ENCODE measurements at regions not wholly inside any gene's neighbourhood (a gene's known extent, or its start where the extent isn't known, plus 50 kb on each side); places are given as distances from the start of the nearest gene placed in this dataset.
"Not testable (repeated sequence)": the region's sequence is repeated elsewhere in the genome, so short reads cannot be mapped to it uniquely, and the experiment has no call there.

DNA sequence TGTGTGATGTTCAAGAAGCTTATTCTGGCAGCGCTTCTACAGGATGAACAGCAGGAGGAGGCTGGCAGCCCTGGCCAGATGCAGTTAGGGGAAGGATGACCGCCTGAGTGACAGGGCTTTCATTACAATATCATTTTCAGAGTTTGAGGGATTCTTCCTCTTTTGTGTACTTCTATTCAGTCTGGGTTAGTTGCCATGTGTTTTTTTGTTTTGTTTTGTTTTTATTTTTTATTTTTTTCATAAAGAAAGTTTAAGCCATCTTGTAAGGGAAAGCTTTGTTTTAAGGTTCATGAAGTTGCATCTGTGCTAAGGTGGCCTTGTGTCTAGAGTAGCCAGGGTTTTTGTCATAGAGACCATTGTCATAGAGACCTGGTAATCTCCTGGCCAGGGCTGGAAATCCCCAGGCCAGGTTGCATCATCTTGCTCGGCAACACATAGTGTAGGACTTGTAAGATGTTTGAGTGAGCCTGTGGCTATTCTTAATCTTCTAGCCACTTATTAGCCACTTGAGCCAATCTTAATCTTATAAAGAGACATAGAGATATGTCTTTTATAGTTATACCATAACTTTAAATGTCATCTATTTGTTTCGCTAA lies 230.5 kb upstream of the TMEM229A start:
- no peak overlapping the region for H3K4me3 Mint-ChIP-seq
- H3K9me3 Mint-ChIP-seq = no peaks in the 10 kb centered on the region
- H3K4me1 Mint-ChIP-seq = no peaks in the 10 kb centered on the region
- DNase-seq (no peak), ATAC-seq (no peak)
- H3K27me3 Mint-ChIP-seq = no peaks in the 10 kb centered on the region
- no peaks in the 10 kb centered on the region for H3K36me3 Mint-ChIP-seq (ENCODE audit: low read depth)
- no peak overlapping the region for H3K27ac Mint-ChIP-seq

DNA sequence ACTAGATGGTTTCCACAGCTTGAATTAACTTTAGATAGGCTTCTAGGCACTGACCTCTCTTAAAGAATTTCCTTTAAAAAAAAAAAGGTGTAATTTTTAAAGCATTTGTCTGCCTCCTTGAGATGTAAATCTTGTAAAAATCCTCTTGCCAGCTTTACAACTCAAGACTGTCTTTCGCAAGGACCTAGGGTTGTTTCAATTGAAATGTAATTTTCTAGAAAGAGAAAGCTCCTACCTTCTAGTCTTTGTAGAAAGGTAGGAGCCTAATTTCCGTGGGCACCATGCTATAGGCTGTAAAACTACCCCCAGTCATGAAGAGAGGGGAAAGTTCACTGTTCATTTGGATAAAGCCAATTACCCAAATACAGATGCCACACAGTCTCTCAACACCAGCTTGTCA lies 228.8 kb upstream of the TMEM229A start:
- H3K9me3 Mint-ChIP-seq = no peaks in the 10 kb centered on the region

DNA sequence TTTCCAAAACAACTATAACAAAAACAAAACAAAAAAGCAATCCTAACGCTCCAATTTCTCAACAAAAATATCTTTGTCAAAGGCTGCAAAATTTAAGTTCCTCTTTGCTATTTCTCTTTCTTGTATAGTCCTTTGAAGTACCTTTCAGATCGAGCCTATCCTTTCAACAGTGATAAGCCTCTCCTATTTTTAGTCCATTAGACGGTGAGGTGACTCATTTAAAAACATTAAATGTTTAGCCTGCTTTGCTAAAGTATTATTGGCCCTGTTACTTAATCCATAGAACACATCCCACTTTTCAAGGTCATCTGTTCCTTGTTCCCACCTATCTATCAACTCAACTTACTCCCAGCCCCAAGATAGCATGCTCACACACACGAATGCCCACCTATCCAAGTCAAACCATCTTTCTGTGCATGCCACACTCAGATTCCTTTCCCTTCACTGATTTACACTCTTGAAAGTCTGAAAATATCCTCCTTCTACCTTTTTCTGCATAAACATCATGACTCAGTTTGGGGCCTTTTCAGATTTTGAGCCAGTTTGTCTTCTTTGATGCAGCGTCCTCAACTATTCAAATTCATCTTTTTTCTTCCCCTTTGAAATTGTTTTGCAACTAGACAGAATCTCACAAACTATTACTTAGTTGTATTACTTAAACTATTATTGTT lies 224.9 kb upstream of the TMEM229A start:
- Mint-ChIP-seq H3K36me3 (ENCODE audit: low read depth) (no peaks in the 10 kb centered on the region), H3K27me3 (no peaks in the 10 kb centered on the region), H3K4me1 (no peaks in the 10 kb centered on the region), H3K4me3 (no peak overlapping the region), H3K9me3 (peaks cover 4% of the 10 kb centered on the region), H3K27ac (no peak overlapping the region)
- no peak for ATAC-seq
- DNase-seq = no peak

More for the DNA sequence above, 228.8 kb upstream of the TMEM229A start:
- no peak for ATAC-seq
- Mint-ChIP-seq H3K4me3 (no peak overlapping the region), H3K36me3 (ENCODE audit: low read depth) (no peaks in the 10 kb centered on the region), H3K4me1 (no peaks in the 10 kb centered on the region), H3K27ac (no peak overlapping the region), H3K27me3 (no peaks in the 10 kb centered on the region)
- no peak for DNase-seq

DNA sequence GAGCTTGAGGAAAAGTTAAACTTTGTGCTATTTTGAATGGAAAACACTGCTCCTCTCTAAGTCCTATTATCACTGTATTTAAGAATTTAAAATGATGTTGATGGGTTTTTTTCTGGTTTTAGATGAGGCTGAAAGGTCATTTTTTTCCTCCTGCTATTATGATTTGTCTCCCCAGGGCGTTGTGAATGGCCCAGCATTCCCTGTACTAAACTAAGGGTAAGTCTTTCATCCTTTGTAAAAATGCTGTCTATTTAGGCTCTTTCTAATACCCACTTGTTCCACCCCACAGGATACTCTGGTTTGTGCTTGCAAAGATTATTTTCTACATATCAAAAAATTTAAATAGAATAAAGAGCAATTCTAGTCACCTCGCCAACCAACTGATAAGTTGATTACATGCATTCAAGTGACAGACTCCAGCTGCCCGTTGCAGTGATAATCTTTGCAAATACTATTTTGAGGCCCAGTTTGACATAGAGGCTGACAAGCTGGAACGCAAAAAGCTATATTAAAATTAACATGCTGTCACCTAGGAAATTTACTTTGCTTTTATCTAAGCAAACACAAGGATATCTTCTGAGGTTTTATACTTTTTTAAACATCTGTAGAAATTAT lies 222.3 kb upstream of the TMEM229A start:
- Mint-ChIP-seq H3K27ac (no peak overlapping the region), H3K9me3 (peaks cover 4% of the 10 kb centered on the region), H3K27me3 (no peaks in the 10 kb centered on the region), H3K4me1 (no peaks in the 10 kb centered on the region), H3K4me3 (no peak overlapping the region), H3K36me3 (ENCODE audit: low read depth) (no peaks in the 10 kb centered on the region)
- ATAC-seq (no peak), DNase-seq (no peak)

DNA sequence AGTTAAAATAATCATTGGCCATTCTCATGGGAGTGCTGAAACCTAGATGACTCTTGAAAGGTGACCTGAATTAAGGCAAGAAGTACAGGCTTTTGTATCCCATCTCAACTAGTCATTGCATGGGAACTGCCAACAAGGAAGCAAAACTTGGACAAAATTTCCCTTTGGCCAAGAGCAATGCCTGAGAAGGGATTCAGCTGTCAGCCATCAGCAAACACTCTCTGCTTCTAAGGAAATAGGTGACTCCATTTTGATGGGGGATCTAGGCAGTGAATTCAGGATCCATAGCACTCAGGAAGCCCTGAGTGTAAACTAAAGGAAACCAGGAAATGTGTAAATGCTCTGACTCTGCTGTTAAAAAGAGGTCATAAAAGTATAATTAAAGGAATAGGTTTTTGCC lies 221.5 kb upstream of the TMEM229A start:
- no peaks in the 10 kb centered on the region for H3K27me3 Mint-ChIP-seq
- H3K4me3 Mint-ChIP-seq = no peak overlapping the region

DNA sequence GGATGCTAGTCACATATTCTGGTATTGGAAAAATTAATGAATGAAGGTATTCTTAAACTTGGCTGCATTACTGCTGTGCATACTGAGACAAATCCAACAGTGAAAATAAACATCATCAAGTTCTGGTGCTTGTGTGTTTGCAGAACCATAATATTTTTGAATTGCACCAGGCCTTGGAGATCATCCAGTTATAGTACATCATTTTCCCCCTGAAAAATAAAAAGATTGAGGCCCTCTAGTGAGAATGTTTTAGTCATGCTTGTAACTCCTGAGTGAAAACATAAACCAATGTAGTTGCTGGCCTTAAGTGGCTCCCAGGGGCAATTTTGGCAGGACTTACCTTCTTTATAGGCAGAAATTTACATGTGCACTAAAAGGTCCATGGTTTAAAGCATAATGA lies 218.8 kb upstream of the TMEM229A start:
- no peak for ATAC-seq
- Mint-ChIP-seq H3K4me3 (no peak overlapping the region), H3K27me3 (no peaks in the 10 kb centered on the region), H3K27ac (no peak overlapping the region), H3K9me3 (peaks cover 4% of the 10 kb centered on the region), H3K4me1 (no peaks in the 10 kb centered on the region), H3K36me3 (ENCODE audit: low read depth) (no peaks in the 10 kb centered on the region)
- no peak for DNase-seq

More for the DNA sequence above, 221.5 kb upstream of the TMEM229A start:
- DNase-seq (no peak), ATAC-seq (no peak)
- Mint-ChIP-seq H3K27ac (no peak overlapping the region), H3K9me3 (peaks cover 4% of the 10 kb centered on the region), H3K36me3 (ENCODE audit: low read depth) (no peaks in the 10 kb centered on the region), H3K4me1 (no peaks in the 10 kb centered on the region)

DNA sequence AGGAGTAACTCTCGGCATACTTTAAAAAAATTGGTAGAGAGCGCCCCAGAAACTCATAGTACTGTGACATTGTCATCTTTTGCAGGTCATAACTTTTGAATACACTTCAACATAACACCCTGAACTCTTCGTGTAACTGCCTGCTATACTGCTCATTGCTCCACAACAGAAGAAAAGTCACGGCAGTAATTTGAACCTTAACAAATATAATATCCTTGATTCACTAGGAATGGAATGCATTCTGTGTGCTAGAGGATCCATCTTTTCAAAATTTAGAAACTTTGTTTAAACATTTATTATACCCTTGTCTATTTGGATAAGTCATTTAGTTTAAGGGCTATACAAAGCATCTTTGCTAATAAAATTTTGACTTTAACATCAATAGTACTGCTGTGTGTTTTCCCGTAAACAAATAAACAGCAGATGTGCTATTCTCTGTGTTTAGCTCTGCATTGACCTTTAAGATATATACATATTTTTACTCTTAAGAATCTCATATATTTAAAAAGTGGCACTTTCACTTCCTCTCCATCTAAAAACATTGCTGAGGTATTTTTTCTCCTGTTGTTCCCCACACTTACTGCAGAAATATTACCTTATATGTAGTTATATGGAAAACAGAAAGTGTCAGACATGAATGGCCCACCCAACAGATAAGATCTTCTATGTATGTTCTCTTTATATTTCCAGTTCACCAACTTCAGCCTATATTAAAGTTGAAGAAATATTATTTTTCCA lies 217.6 kb upstream of the TMEM229A start:
- H3K4me3 Mint-ChIP-seq = no peak overlapping the region
- H3K9me3 Mint-ChIP-seq = peaks cover 4% of the 10 kb centered on the region
- H3K27ac Mint-ChIP-seq = no peak overlapping the region
- H3K27me3 Mint-ChIP-seq = no peaks in the 10 kb centered on the region
- H3K36me3 Mint-ChIP-seq (ENCODE audit: low read depth) = no peaks in the 10 kb centered on the region
- no peaks in the 10 kb centered on the region for H3K4me1 Mint-ChIP-seq
- ATAC-seq = no peak
- no peak for DNase-seq

DNA sequence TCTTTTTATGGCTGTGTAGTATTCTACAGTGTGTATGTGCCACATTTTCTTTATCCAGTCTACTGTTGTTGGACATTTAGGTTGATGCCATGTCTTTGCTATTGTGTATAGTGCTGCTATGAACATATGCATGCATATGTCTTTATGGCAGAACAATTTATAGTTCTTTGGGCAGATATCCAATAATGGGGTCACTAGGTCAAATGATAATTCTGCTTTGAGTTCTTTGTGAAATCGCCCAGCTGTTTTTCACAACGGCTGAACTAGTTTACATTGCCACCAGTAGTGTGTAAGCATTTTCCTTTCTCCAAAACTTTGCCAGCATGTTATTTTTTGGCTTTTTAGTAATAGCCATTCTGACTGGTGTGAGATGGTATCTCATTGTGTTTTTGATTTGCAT lies 214.8 kb upstream of the TMEM229A start:
- H3K36me3 Mint-ChIP-seq (ENCODE audit: low read depth) = no peaks in the 10 kb centered on the region
- no peaks in the 10 kb centered on the region for H3K9me3 Mint-ChIP-seq
- H3K4me1 Mint-ChIP-seq = no peaks in the 10 kb centered on the region
- no peak overlapping the region for H3K4me3 Mint-ChIP-seq
- no peak overlapping the region for H3K27ac Mint-ChIP-seq
- ATAC-seq = no peak
- DNase-seq = no peak
- H3K27me3 Mint-ChIP-seq = no peaks in the 10 kb centered on the region

DNA sequence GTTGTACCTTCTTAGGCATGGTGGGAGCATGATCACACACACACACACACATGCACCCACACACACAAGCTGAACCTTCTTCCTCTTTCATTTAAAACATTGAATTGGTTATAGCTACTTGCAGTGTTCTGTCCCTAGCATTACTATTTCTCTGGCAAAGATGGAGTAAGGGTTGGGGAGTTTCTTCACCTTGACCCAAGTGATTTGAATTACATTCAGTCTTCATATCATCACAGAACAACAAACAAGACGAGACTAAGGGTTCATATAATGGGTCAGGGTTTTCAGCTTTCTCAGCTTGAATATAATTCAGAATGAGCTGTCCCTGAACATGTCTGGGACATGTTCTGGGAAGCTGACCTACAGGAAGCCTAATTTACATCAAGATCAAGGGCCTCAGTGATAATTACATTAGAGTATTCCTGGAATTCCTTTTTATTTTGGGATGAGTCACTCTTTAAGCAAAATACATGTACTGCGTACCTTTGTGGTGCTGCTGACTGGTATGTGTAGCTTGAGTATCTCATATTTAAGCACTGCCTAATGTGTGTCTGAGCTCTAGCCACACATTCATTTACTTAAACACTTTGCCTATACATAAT lies 213.5 kb upstream of the TMEM229A start:
- no peak for ATAC-seq
- H3K9me3 Mint-ChIP-seq = no peaks in the 10 kb centered on the region
- no peak for DNase-seq
- no peaks in the 10 kb centered on the region for H3K36me3 Mint-ChIP-seq (ENCODE audit: low read depth)
- no peak overlapping the region for H3K4me3 Mint-ChIP-seq
- no peak overlapping the region for H3K27ac Mint-ChIP-seq
- H3K4me1 Mint-ChIP-seq = no peaks in the 10 kb centered on the region
- no peaks in the 10 kb centered on the region for H3K27me3 Mint-ChIP-seq

DNA sequence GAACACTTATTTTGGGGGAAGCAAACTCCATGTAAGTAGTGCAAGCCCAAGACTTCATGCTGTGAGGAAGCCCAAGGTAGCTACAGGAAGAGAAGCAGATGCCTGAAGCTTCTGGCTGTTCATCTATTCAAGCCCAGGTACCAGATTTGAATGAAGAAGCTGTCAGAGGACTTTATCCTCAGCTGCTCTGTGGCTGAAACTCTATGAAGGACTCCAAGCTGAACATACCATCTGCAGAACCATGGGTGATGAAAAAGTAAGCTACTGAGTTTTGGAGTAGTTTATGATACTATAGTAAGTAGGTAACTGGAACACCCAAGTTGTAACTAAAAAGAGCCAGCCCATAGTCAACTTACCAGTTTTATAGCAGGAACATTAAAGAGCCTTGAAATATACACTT lies 211.6 kb upstream of the TMEM229A start:
- not testable (repeated sequence) for H3K4me3 Mint-ChIP-seq, ATAC-seq

DNA sequence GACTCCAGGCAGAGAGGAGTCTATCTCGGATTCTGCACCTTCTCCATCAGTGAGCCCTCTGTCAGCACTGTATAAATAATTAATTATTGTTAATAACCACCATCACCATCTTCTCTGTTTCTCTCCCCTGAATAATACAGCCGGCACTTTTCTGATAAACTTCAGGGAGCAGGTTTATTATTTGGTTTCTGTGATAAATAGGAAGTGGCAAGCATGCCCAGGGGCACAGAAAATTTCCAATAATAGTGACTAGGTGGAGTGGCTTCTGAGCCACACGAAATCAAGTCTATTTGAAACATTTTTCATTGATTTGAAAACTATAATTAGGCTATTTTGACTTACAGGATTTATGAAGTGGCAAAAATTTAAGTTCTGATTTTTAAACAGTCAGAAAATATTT lies 186.8 kb upstream of the TMEM229A start:
- Mint-ChIP-seq H3K9me3 (peaks cover 6% of the 10 kb centered on the region), H3K27ac (no peak overlapping the region), H3K4me3 (no peak overlapping the region), H3K36me3 (ENCODE audit: low read depth) (no peaks in the 10 kb centered on the region), H3K4me1 (no peaks in the 10 kb centered on the region), H3K27me3 (no peaks in the 10 kb centered on the region)
- ATAC-seq = no peak
- no peak for DNase-seq

More for the DNA sequence above, 211.6 kb upstream of the TMEM229A start:
- not testable (repeated sequence) for H3K9me3 Mint-ChIP-seq; H3K27ac Mint-ChIP-seq; H3K4me1 Mint-ChIP-seq; H3K36me3 Mint-ChIP-seq (ENCODE audit: low read depth); H3K27me3 Mint-ChIP-seq; DNase-seq

DNA sequence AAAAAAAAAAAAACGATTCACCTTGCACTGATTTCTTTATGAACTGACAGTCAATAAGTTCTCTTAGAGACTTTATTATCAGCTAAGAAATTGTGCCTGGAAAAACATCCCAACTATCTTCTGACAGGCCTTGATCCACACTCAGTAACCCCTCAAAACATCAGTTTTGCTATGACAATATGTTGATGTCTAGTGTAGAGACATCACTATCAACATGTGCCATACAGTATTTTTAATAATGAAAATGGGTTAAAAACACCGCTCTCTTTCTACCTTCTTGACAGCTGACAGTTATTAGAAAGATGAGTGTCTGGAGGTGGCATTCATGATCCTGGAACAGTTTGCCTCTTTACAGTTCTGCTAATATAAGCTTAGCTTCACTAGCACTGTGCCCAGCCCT lies 175.8 kb upstream of the TMEM229A start:
- H3K36me3 Mint-ChIP-seq (ENCODE audit: low read depth) = no peaks in the 10 kb centered on the region
- no peak overlapping the region for H3K27ac Mint-ChIP-seq
- no peaks in the 10 kb centered on the region for H3K27me3 Mint-ChIP-seq
- no peak overlapping the region for H3K4me3 Mint-ChIP-seq
- DNase-seq (no peak), ATAC-seq (no peak)
- H3K9me3 Mint-ChIP-seq = peaks cover 13% of the 10 kb centered on the region
- no peaks in the 10 kb centered on the region for H3K4me1 Mint-ChIP-seq

DNA sequence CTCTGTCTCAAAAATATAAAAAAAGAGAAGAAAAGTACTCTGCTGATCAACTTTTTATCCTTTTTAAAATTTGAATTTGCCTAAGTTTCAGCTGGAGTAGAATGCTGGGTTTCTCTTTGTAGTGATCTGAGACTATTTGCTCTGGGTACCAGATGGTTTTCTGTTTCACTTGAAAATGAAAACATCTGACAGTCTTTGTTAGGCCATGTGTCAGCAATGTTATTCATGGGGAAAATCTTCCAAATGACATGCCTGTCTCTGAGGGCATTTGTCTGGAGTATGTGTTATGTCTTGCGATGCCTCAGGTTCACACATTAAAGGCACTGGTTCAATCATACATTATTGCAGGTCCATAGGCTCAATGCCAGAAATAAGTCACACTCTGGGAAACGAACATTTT lies 175.3 kb upstream of the TMEM229A start:
- no peaks in the 10 kb centered on the region for H3K36me3 Mint-ChIP-seq (ENCODE audit: low read depth)
- H3K4me3 Mint-ChIP-seq = no peak overlapping the region
- ATAC-seq (no peak), DNase-seq (no peak)
- H3K9me3 Mint-ChIP-seq = peaks cover 13% of the 10 kb centered on the region
- no peaks in the 10 kb centered on the region for H3K27me3 Mint-ChIP-seq
- no peak overlapping the region for H3K27ac Mint-ChIP-seq
- no peaks in the 10 kb centered on the region for H3K4me1 Mint-ChIP-seq

DNA sequence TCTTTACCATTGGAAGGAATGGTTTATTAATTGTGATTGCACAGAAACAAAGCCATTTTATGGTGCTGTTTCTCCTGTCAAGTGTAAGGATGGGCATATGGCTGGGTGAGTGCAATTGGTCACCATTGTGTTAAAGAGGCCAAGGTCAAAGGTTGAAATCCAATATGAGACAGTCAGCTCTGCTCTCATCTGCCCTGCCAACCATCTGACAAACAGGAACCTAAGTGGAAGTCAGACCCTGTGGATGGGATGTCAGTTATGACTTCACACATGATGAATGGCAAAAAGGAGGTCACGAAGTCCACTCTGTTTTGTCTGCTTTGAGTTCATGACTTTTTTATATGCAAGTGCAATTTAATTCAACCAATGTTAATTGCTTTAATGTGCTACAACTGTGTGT lies 172.7 kb upstream of the TMEM229A start:
- H3K36me3 Mint-ChIP-seq (ENCODE audit: low read depth) = no peaks in the 10 kb centered on the region
- no peak for ATAC-seq

More for the DNA sequence above, 172.7 kb upstream of the TMEM229A start:
- no peaks in the 10 kb centered on the region for H3K27me3 Mint-ChIP-seq
- no peak overlapping the region for H3K4me3 Mint-ChIP-seq
- H3K4me1 Mint-ChIP-seq = no peaks in the 10 kb centered on the region
- peaks cover 13% of the 10 kb centered on the region for H3K9me3 Mint-ChIP-seq
- no peak for DNase-seq
- H3K27ac Mint-ChIP-seq = no peak overlapping the region
